ENCODE measurements at regions not wholly inside any gene's neighbourhood (a gene's known extent, or its start where the extent isn't known, plus 50 kb on each side); places are given as distances from the start of the nearest gene placed in this dataset.

DNA sequence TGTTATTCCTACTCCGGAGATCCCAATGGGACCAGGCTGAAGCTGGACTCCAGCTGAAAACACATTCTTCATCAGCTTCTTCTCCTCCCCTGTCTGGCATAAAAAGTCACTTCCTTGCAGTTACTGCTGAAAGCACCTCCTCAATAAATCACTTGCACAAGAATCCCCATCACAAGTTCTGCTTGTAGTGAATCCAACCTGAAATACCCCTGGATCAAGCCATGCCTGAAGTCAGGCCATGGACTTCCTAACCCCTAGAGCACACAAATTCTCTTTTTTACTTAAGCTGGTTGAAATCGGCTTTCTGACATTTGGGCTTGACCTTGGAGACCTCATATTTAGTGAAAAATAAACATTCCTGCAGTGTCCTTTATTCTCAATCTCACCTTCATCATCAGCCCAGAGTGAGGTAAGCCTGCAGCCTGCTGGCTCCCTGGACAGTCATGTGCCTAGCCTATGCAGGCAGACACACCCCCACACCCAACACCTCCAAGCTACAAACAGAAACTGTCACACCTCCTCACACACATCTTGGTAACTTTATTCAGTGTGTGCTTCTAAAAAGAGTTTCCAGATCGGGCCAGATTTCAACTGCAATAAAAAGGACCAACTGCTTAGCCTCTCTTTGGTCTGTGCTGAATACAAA lies 51.5 kb upstream of the PTPRT start:
- Histone ChIP-seq H3K27ac (no peak overlapping the region), H3K27me3 (peaks cover 3% of the 10 kb centered on the region), H3K4me3 (no peak overlapping the region), H3K4me1 (replicated peaks in 1 of 2) (no peaks in the 10 kb centered on the region), H3K36me3 (replicated peaks in 1 of 2) (no peaks in the 10 kb centered on the region), H3K9me3 (replicated peaks in 1 of 3) (no peaks in the 10 kb centered on the region)
- 47 to 66% (median 59%) methylated on average over 3 of the region's 3 CpGs for WGBS, 4 donors
- intact Hi-C loops (cut with DNase I): no loop called here
- TF ChIP-seq, protein P1, sequence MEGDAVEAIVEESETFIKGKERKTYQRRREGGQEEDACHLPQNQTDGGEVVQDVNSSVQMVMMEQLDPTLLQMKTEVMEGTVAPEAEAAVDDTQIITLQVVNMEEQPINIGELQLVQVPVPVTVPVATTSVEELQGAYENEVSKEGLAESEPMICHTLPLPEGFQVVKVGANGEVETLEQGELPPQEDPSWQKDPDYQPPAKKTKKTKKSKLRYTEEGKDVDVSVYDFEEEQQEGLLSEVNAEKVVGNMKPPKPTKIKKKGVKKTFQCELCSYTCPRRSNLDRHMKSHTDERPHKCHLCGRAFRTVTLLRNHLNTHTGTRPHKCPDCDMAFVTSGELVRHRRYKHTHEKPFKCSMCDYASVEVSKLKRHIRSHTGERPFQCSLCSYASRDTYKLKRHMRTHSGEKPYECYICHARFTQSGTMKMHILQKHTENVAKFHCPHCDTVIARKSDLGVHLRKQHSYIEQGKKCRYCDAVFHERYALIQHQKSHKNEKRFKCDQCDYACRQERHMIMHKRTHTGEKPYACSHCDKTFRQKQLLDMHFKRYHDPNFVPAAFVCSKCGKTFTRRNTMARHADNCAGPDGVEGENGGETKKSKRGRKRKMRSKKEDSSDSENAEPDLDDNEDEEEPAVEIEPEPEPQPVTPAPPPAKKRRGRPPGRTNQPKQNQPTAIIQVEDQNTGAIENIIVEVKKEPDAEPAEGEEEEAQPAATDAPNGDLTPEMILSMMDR (IDR thresholded peaks at IDR 0.05): no peak
- no peak for TF ChIP-seq POLR2A (IDR thresholded peaks at IDR 0.05)
- DNase-seq: no peak

Small RNA genes lying in the stretch of these regions (small RNA-seq; reads per million reads assigned to genes)
- gene RF00426: 0 reads per million in 2 donors

All from adrenal gland (tissue), 9 donors.